ENCODE measurements at regions not wholly inside any gene's neighbourhood (a gene's known extent, or its start where the extent isn't known, plus 50 kb on each side); places are given as distances from the start of the nearest gene placed in this dataset.

DNA sequence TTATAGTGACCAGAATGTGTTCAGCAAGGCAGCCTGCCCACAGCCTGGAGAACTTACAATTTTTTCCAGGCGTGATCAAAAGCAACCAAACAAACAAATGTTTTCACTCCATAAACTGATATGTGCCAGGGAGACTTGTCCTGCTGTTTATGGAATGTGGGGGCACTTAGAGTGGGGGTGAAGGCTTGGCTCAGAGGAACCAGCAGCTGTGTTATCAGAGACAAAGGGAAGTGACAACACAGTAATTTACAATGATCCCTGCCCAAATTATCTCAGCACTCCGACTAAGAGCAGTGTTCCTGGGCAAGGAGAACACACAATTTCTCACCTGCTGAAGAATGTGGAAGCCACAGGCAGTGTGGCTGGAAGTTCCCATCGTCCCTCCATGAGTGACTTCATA is 429.1 kb upstream of the IRX4 start:
- TF ChIP-seq POLR2A (IDR thresholded peaks at IDR 0.05; ENCODE audit: low read length): no peak
- TF ChIP-seq GATA1 (IDR thresholded peaks at IDR 0.05; ENCODE audit: low read depth, low read length): no peak

DNA sequence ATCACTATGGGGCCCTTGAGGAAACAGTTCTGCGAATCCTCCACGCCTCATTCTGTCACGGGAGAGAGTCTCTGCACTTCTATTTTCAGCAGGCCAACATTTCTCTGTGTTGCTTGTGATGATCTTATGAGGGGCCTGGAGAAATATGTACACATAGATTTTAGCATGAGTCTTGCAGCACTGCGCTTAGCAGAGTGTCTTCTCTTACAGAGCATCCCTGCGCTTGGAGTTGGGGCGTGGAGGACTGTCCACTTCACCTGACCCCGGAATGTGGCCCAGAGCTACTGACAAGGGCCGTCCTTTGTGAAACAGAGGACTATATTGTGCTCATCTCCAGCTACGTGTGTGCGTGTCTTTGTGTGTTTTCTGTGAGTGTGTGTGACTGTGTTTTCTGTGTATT is 428.2 kb upstream of the IRX4 start:
- TF ChIP-seq GATA1 (IDR thresholded peaks at IDR 0.05; ENCODE audit: low read depth, low read length) (no peak), POLR2A (IDR thresholded peaks at IDR 0.05; ENCODE audit: low read length) (no peak)
- no peak for DNase-seq

More for the DNA sequence above, 429.1 kb upstream of the IRX4 start:
- DNase-seq: no peak

DNA sequence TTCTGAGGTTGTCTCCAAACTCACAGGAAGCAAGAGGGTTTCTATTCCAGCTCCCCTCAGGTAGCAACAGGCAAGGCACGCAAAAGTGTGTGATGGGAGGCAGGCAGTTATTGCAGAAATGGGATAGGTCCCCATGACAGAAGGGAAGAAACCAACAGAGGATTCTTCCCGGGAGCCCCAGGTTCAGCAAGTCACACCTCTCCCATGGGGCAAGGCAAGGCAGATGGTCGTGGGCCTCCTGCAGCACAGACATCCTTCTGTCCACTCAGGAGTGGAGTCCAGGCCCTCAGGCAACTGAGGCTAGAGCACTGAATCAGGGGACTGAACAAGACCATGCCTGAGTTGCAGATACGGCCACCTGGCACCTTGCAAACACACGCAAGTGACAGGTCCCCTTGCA is 424.9 kb upstream of the IRX4 start:
- DNase-seq: no peak
- TF ChIP-seq GATA1 (IDR thresholded peaks at IDR 0.05; ENCODE audit: low read depth, low read length) (no peak), POLR2A (IDR thresholded peaks at IDR 0.05; ENCODE audit: low read length) (no peak)

DNA sequence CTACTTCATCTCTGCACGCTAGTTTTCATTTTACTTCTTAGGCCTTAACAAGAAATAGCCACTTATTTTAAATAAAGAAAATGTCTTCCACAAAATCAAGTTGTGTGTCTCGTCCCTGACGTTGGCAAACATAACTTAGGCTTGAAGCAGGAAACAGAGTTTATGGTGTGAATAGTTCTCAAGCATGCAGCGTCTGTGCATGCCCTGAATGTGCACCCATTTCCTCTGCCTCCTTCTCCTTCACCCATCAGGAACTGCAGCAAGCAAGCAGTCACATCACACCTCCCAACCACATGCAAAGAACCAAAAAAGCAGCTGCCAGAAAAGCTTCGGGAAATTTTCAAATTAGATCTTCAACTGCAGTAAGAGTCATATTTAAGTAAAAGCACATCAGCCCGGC is 424.0 kb upstream of the IRX4 start:
- DNase-seq: no peak

DNA sequence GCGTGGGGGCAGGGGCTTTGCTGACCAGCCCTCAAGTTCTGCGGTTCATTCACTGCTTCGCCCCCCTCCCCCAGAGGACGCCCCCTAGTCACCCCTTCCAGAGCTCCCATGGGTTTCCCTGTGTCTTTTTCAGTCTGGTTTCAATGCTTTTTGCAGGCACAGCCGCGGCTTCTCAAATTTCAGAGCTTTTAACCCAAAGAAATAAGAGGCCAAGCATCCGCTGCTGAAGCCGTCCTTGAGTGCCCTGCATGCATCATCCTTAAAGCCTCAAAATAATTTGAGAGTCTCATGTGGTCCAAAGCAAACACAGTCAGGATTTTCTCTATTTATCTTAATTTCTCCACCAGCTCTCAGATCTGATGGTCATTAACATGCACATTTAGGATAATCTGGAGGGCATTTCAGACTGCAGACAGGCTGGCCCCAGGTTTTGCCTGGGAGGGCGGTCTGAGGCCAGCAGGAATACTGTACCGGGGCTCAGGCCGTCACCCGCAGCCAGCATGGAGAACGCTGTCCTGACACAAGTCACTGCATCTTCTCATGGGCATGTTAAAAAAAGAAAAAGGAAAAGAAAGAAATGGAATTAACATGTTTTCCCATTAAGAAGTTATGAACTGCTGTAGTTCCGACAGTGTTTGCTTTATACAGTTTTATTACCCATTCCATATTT is 420.8 kb upstream of the IRX4 start:
- no peak for DNase-seq
- no peak for TF ChIP-seq GATA1 (IDR thresholded peaks at IDR 0.05; ENCODE audit: low read depth, low read length)
- TF ChIP-seq POLR2A (IDR thresholded peaks at IDR 0.05; ENCODE audit: low read length): no peak

More for the DNA sequence above, 424.0 kb upstream of the IRX4 start:
- TF ChIP-seq POLR2A (IDR thresholded peaks at IDR 0.05; ENCODE audit: low read length) (no peak), GATA1 (IDR thresholded peaks at IDR 0.05; ENCODE audit: low read depth, low read length) (no peak)

DNA sequence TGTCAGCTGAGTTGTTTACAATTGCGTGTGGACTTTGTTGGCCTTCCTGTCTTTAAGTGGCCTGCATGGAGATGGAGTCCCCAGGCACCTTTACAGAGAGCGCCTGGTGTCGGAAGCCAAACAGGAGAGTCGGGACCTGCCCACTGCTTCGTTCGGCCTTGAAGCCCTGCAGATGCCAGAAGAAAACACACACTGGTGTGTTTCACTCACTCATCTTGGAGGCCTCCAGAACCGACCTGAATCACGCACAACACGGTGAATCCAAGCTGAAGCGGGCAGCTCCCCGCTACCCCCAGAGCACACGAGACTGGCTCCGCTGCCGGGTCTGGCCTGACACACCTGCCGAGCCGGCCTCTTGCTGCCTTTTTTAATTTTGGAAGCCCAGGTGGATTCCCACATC is 419.4 kb upstream of the IRX4 start:
- DNase-seq: no peak
- no peak for TF ChIP-seq POLR2A (IDR thresholded peaks at IDR 0.05; ENCODE audit: low read length)
- TF ChIP-seq GATA1 (IDR thresholded peaks at IDR 0.05; ENCODE audit: low read depth, low read length): no peak

DNA sequence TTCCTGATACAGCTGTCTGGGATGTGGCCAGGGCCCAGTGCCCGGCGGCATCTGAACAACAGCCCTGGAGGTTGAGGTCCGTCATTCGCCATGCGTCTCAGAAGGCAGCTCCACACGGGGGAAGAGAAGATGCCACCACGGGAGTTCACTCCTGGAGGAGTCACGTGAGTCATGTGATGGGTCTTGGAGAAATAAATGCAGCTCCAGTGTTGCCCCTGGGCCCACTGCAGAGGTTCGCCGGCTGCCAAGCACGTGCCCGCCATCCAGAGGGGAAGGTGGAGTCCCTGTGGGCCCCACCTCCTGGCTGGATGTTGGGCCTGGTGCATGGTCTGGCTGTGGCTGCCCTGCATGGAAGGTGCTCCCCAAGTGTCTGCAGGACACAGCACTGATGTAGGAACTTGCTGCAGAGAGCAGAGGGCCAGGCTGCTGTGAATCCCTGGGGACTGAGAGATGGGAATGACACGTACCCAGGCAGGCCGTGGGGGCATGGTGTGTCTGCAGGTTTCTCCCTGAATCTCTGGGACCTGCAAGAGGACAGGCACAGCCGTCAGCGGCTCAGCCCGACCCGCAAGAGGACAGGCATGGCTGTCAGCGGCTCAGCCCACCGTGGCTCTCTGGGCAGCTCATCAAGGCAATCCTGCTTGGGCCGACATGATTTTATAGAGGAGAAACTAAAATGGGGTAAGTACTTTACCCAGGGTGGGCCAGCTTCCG is 418.3 kb upstream of the IRX4 start:
- DNase-seq: no peak
- TF ChIP-seq GATA1 (IDR thresholded peaks at IDR 0.05; ENCODE audit: low read depth, low read length) (no peak), POLR2A (IDR thresholded peaks at IDR 0.05; ENCODE audit: low read length) (no peak)

DNA sequence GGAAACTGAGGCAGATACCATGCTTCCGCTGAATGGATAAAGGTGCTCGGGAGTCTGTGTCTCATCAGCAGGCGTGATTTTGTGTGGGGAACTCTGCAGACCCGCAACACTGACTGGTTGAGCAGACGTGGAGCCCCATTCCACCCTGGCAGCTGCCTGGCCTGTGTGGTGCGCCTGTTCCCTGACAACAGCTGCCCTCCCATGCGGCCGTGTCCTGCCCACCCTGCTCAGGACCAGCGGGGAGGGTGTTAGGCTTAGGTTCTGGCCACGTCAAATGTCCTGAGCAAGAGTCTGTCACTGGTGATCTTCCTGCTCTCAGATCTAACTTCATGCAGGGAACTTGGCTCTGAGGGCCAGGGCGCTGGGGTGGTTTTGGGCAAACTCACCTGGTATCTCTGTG is 417.7 kb upstream of the IRX4 start:
- no peak for DNase-seq
- no peak for TF ChIP-seq POLR2A (IDR thresholded peaks at IDR 0.05; ENCODE audit: low read length)
- no peak for TF ChIP-seq GATA1 (IDR thresholded peaks at IDR 0.05; ENCODE audit: low read depth, low read length)

DNA sequence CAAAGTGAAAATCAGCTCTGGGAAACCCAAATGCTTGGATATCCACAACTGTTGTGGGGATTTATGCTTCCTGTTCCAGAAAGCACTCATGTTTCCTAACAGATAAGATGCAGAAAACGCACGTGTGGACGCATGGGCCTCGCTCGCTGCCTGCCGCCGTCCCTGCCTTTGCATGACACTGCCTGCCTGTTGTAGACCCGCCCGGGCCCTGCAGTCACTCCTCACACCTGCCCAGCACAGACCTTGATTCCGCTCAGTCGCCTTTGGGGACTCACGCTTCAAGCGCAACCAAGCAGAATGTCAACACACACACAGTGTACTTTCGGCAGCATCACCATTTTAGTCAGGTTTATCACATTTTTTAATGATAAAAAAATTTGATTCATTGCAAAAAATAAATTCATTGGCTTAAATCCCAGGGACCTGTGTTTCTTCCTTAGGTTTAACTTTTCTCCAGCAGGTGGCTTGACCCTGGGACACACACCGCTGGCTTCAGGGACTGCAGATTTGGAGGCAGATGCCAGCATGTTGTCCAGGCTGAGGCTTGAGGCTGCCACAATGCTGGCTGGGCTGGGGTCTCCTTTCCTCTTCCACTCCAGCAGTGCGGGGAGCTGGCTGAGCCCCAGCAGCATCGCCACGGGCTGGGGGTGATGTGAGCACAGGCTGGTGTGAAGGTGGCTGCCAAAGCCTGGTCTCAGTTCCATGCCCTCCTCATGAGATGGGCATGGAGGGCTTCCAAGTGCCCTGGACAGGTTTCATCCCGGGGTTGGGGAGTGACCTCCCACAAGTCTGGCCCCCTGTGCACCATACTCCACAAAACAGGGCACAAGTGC is 416.9 kb upstream of the IRX4 start:
- DNase-seq: no peak
- TF ChIP-seq GATA1 (IDR thresholded peaks at IDR 0.05; ENCODE audit: low read depth, low read length) (no peak), POLR2A (IDR thresholded peaks at IDR 0.05; ENCODE audit: low read length) (no peak)

DNA sequence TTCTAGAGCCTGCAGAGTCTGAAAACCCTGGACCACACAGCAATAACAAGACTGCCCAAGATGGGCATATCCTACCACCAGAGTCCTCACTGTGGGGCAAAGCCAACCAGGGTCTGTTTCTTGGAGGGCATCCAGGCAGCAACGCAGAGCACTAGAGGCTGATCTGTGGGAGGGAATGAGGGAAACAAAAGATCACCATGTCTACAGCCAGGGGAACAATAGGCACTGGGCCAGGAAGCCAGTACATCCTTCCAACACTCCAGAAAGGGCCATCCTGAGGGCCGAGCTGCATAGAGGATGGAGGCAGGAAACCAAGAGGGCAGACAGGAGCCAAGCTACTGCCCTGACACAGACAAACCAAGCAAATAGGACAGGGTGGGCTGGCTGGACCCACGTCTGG is 416.1 kb upstream of the IRX4 start:
- no peak for DNase-seq
- no peak for TF ChIP-seq POLR2A (IDR thresholded peaks at IDR 0.05; ENCODE audit: low read length)
- no peak for TF ChIP-seq GATA1 (IDR thresholded peaks at IDR 0.05; ENCODE audit: low read depth, low read length)

DNA sequence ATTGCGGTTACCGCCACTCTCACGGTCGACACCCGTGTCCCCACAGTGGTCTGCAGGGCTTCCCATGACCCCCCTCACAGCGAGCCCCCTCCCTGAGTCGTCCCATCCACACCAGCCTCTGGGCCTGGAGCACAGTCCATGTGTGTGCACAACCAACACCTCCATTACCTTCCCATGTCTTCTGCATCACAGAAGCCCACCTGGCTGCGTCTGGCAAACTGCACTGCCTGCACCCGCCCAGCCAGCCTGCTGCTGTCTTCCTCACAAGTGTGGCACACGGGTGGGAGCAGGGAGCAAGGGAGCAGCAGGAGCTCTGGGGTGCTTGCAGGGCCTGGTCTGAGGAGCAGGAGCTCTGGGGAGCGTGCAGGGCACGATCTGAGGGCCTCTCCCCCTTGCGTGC is 415.3 kb upstream of the IRX4 start:
- DNase-seq: no peak
- TF ChIP-seq POLR2A (IDR thresholded peaks at IDR 0.05; ENCODE audit: low read length): no peak
- no peak for TF ChIP-seq GATA1 (IDR thresholded peaks at IDR 0.05; ENCODE audit: low read depth, low read length)

DNA sequence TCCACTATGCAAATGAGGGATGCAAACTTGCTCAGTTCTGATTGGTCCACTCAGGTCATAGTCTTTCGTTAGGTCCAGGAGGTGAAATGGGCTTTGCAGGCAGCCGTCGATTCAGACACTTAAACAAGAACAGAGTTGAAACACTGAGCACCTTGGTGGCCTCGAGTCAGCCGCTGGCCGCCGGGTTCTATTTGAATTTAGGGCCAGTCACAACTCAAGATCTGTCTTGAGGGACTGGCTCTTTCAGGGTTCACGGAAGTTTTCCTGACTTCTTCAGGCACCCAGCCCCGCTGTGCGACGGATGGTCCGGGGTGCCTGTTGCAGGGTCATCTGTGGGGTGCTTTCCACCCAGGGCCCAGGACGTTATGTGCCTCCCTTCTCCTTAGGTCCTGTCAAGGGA is 412.8 kb upstream of the IRX4 start:
- DNase-seq: no peak
- TF ChIP-seq POLR2A (IDR thresholded peaks at IDR 0.05; ENCODE audit: low read length) (no peak), GATA1 (IDR thresholded peaks at IDR 0.05; ENCODE audit: low read depth, low read length) (no peak)

DNA sequence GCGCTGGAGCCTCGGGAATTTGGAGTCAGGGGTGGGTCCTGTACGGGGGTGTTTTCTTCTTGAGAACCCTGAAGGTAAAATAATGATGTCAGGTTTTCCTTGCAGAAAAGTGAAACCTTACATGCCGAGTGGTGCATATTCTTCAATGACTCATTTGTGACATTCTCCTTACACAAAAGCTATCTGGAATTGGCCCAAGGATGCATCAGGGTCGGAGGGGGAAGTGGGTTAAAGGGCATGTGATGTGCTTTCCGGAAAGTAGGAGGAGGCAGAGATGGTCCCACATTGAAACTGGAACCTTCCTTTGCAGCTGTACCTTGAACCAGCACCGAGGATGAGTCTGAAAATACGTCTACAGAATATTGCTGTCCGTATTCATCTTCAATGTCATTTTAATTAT is 411.2 kb upstream of the IRX4 start:
- DNase-seq: no peak
- no peak for TF ChIP-seq GATA1 (IDR thresholded peaks at IDR 0.05; ENCODE audit: low read depth, low read length)
- TF ChIP-seq POLR2A (IDR thresholded peaks at IDR 0.05; ENCODE audit: low read length): no peak

DNA sequence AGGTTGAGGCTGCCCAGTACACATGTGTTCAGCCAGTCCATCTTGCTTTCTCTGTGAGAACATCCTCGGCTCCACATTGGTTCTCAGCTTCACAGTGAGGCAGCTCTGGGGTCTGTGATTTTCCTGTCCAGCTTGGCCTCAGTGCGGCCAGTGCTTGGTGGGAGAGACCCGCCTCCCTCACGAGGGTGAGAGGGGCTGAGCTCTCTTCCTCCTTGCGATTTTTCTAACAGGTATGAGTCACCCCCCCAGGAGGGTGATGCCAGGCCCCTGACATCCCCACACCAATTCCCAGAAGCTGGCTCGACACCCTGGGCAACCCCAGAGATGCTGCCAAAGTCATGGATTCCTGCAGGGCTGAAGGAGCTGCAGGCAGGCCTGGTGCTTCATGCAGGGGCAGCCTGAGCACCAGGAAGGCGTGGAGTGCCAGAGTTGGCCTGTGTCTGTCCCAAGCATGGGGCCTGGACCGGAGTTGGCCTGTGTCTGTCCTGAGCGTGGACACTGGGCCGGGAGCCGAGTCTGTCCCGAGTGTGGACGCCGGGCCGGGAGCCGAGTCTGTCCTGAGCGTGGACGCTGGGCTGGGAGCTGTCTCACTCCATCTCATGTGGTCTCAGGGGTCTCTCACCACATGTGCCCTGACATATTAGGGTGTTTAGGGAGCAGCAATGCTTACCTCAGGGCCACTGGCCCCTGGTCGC is 408.6 kb upstream of the IRX4 start:
- no peak for DNase-seq

More for the DNA sequence above, 408.6 kb upstream of the IRX4 start:
- TF ChIP-seq POLR2A (IDR thresholded peaks at IDR 0.05; ENCODE audit: low read length): no peak
- TF ChIP-seq GATA1 (IDR thresholded peaks at IDR 0.05; ENCODE audit: low read depth, low read length): no peak
